Epithelial cell of proximal tubule (primary cell): ENCODE measurements at regions not wholly inside any gene's neighbourhood (a gene's known extent, or its start where the extent isn't known, plus 50 kb on each side); places are given as distances from the start of the nearest gene placed in this dataset.

Source experiments
- DNase-seq: peaks from one replicate; pipeline ENCODE4 v3.0.0-alpha.2; 2011; ENCODE audit warnings: low read depth
- H3K4me3 ChIP-seq: 2 replicates; pipeline ENCODE4 v1.5.1; 2011; ENCODE audit warnings: low read depth, mild to moderate bottlenecking, low read length
- CTCF ChIP-seq: conservative IDR thresholded peaks from 2 replicates; pipeline ENCODE4 v1.5.1; 2012; ENCODE audit warnings: low read depth, mild to moderate bottlenecking, low read length

- DNase-seq, result no peak
- TF ChIP-seq CTCF, result no peak
- no peak overlapping the region for H3K4me3 ChIP-seq
Measured at GRCh38 chr5:171609806-171610452, 175.7 kb upstream of the SMIM23 start.

GRCh38 chr5:171610686-171611085 is 174.9 kb upstream of the SMIM23 start:
- no peak for DNase-seq
- H3K4me3 ChIP-seq, result no peak overlapping the region
- no peak for TF ChIP-seq CTCF

GRCh38 chr5:171612749-171613148 is 172.9 kb upstream of the SMIM23 start:
- DNase-seq, result no peak
- no peak overlapping the region for H3K4me3 ChIP-seq
- no peak for TF ChIP-seq CTCF

- H3K4me3 ChIP-seq, result no peak overlapping the region
- TF ChIP-seq CTCF, result no peak
- DNase-seq, result no peak
Measured at GRCh38 chr5:171614511-171614910, 171.1 kb upstream of the SMIM23 start.

GRCh38 chr5:171614971-171615653 is 170.5 kb upstream of the SMIM23 start:
- no peak overlapping the region for H3K4me3 ChIP-seq
- DNase-seq, result no peak
- TF ChIP-seq CTCF, result no peak

- no peak for DNase-seq
- TF ChIP-seq CTCF, result no peak
- H3K4me3 ChIP-seq, result no peak overlapping the region
Measured at GRCh38 chr5:171615705-171616640, 169.6 kb upstream of the SMIM23 start.
